ENCODE measurements at regions not wholly inside any gene's neighbourhood (a gene's known extent, or its start where the extent isn't known, plus 50 kb on each side); places are given as distances from the start of the nearest gene placed in this dataset.

- H3K27ac ChIP-seq = no peak overlapping the region
- no peak for DNase-seq
- H3K4me3 ChIP-seq = no peak overlapping the region
- H3K36me3 ChIP-seq = no peaks in the 10 kb centered on the region
- intact Hi-C loops (cut with DNase I) = no loop called here
- no peaks in the 10 kb centered on the region for H3K27me3 ChIP-seq
- no peak for ATAC-seq
- no peaks in the 10 kb centered on the region for H3K4me1 ChIP-seq
- no peaks in the 10 kb centered on the region for H3K9me3 ChIP-seq
- no peak for TF ChIP-seq CTCF (IDR thresholded peaks at IDR 0.05)
These were observed 207.8 kb downstream of the BMP2 start for GRCh38 chr20:6975311-6975710.

- intact Hi-C loops (cut with DNase I) = no loop called here
These were observed 208.8 kb downstream of the BMP2 start for GRCh38 chr20:6976106-6976900.

GRCh38 chr20:6979621-6980020, 212.1 kb downstream of the BMP2 start:
- no peak overlapping the region for H3K27ac ChIP-seq
- ATAC-seq = no peak
- H3K36me3 ChIP-seq = no peaks in the 10 kb centered on the region
- H3K27me3 ChIP-seq = no peaks in the 10 kb centered on the region
- no peaks in the 10 kb centered on the region for H3K4me1 ChIP-seq
- intact Hi-C loops (cut with DNase I) = no loop called here
- TF ChIP-seq CTCF (IDR thresholded peaks at IDR 0.05) = no peak
- no peak for DNase-seq
- peaks cover 3% of the 10 kb centered on the region for H3K9me3 ChIP-seq
- H3K4me3 ChIP-seq = no peak overlapping the region

More at GRCh38 chr20:6976106-6976900, 208.8 kb downstream of the BMP2 start:
- no peaks in the 10 kb centered on the region for H3K9me3 ChIP-seq
- no peaks in the 10 kb centered on the region for H3K36me3 ChIP-seq
- H3K4me3 ChIP-seq = no peak overlapping the region
- ATAC-seq (no peak), DNase-seq (no peak)
- no peak overlapping the region for H3K27ac ChIP-seq
- no peaks in the 10 kb centered on the region for H3K27me3 ChIP-seq
- TF ChIP-seq CTCF (IDR thresholded peaks at IDR 0.05) = no peak
- H3K4me1 ChIP-seq = no peaks in the 10 kb centered on the region

DNA sequence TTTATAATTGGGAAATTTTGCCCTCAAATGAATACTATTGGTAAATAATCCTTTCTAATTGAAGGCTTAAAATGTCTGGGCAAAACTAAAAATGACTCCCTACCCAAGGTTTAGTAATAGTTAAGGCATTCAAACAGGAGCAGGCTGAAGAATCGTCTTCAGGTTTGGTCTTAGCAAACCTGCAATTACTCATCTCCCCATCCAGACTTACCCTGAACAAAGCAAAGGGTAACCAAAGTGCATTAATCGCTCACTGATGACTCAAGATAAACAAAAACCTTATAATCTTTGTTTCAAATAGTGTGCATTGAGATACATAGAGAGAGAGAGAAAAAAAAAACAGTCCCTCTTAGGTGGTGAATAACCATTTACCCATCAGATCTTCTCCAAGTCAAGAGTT, 225.5 kb downstream of the BMP2 start:
- ATAC-seq (no peak), DNase-seq (no peak)
- TF ChIP-seq CTCF (IDR thresholded peaks at IDR 0.05) = no peak
- no peaks in the 10 kb centered on the region for H3K9me3 ChIP-seq
- no peak overlapping the region for H3K4me3 ChIP-seq
- H3K27me3 ChIP-seq = no peaks in the 10 kb centered on the region
- H3K27ac ChIP-seq = no peak overlapping the region
- intact Hi-C loops (cut with DNase I) = no loop called here
- H3K4me1 ChIP-seq = no peaks in the 10 kb centered on the region
- no peaks in the 10 kb centered on the region for H3K36me3 ChIP-seq

GRCh38 chr20:6993511-6993910, 226.0 kb downstream of the BMP2 start:
- TF ChIP-seq CTCF (IDR thresholded peaks at IDR 0.05) = no peak

More at GRCh38 chr20:6993511-6993910, 226.0 kb downstream of the BMP2 start:
- no peaks in the 10 kb centered on the region for H3K27me3 ChIP-seq
- no peak overlapping the region for H3K27ac ChIP-seq
- no peaks in the 10 kb centered on the region for H3K4me1 ChIP-seq
- H3K36me3 ChIP-seq = no peaks in the 10 kb centered on the region
- DNase-seq (no peak), ATAC-seq (no peak)
- intact Hi-C loops (cut with DNase I) = no loop called here
- H3K4me3 ChIP-seq = no peak overlapping the region
- no peaks in the 10 kb centered on the region for H3K9me3 ChIP-seq

All from upper lobe of right lung (tissue), 1 donor.